Mesothelial cell of epicardium (in vitro differentiated cells): ENCODE measurements at regions not wholly inside any gene's neighbourhood (a gene's known extent, or its start where the extent isn't known, plus 50 kb on each side); places are given as distances from the start of the nearest gene placed in this dataset.

Experiments used
- DNase-seq, 2 experiments: peaks; one replicate each; pipeline ENCODE4 v3.0.0; 2021; ENCODE audit warnings: low spot score in 2 of 2; ENCODE audit not compliant: unreplicated experiment in 2 of 2
- H3K27ac Mint-ChIP-seq: 2 replicates; pipeline ENCODE4 v1.8.0; 2021; ENCODE audit warnings: mixed read lengths
- H3K27me3 Mint-ChIP-seq: 2 replicates; pipeline ENCODE4 v1.8.0; 2021; ENCODE audit warnings: low read depth, mixed read lengths
- H3K36me3 Mint-ChIP-seq: 2 replicates; pipeline ENCODE4 v1.8.0; 2021; ENCODE audit warnings: mixed read lengths
- H3K4me1 Mint-ChIP-seq: 2 replicates; pipeline ENCODE4 v1.8.0; 2021; ENCODE audit warnings: mixed read lengths
- H3K4me3 Mint-ChIP-seq: 2 replicates; pipeline ENCODE4 v1.8.0; 2021; ENCODE audit warnings: mild to moderate bottlenecking, moderate library complexity, mixed read lengths
- H3K9me3 Mint-ChIP-seq: 2 replicates; pipeline ENCODE4 v1.8.0; 2021; ENCODE audit warnings: mixed read lengths
- CTCF ChIP-seq: fragments of 200-600 bp; sonication (generic); IDR thresholded peaks from one replicate; pipeline ENCODE4 v1.5.0; 2021; ENCODE audit warnings: antibody characterized with exemption; ENCODE audit not compliant: unreplicated experiment

- H3K4me3 Mint-ChIP-seq, result no peak overlapping the region
- H3K9me3 Mint-ChIP-seq, result no peaks in the 10 kb centered on the region
- peaks cover 29% of the 10 kb centered on the region for H3K4me1 Mint-ChIP-seq
- DNase-seq, result no peak
- no peaks in the 10 kb centered on the region for H3K27me3 Mint-ChIP-seq
- no peaks in the 10 kb centered on the region for H3K36me3 Mint-ChIP-seq
- peak overlapping the region; percentile 100 for H3K27ac Mint-ChIP-seq
- TF ChIP-seq CTCF, result no peak
Observed at GRCh38 chr6:26193467-26194328, 106.5 kb downstream of the HFE start.

GRCh38 chr6:26194329-26194701, 107.1 kb downstream of the HFE start:
- H3K4me1 Mint-ChIP-seq, result peaks cover 24% of the 10 kb centered on the region
- no peak for TF ChIP-seq CTCF
- no peak for DNase-seq
- no peaks in the 10 kb centered on the region for H3K36me3 Mint-ChIP-seq
- peak overlapping the region; percentile 97 for H3K4me3 Mint-ChIP-seq
- peak overlapping the region; percentile 100 for H3K27ac Mint-ChIP-seq
- no peaks in the 10 kb centered on the region for H3K27me3 Mint-ChIP-seq
- no peaks in the 10 kb centered on the region for H3K9me3 Mint-ChIP-seq

- Mint-ChIP-seq H3K9me3 (no peaks in the 10 kb centered on the region), H3K4me1 (peaks cover 25% of the 10 kb centered on the region), H3K27me3 (no peaks in the 10 kb centered on the region), H3K4me3 (peak overlapping the region; percentile 97), H3K36me3 (no peaks in the 10 kb centered on the region), H3K27ac (peak overlapping the region; percentile 100)
- no peak for TF ChIP-seq CTCF
- DNase-seq, result no peak
Observed at GRCh38 chr6:26194816-26195375, 107.7 kb downstream of the HFE start.

GRCh38 chr6:26195376-26195923, 108.2 kb downstream of the HFE start:
- DNase-seq, result peak in 1 of 2 experiments; percentile 77
- Mint-ChIP-seq H3K27ac (peak overlapping the region; percentile 100), H3K4me3 (peak overlapping the region; percentile 97), H3K27me3 (no peaks in the 10 kb centered on the region), H3K4me1 (peaks cover 30% of the 10 kb centered on the region), H3K36me3 (no peaks in the 10 kb centered on the region), H3K9me3 (no peaks in the 10 kb centered on the region)
- TF ChIP-seq CTCF, result no peak

- no peaks in the 10 kb centered on the region for H3K36me3 Mint-ChIP-seq
- no peak for DNase-seq
- H3K4me1 Mint-ChIP-seq, result peaks cover 32% of the 10 kb centered on the region
- H3K9me3 Mint-ChIP-seq, result no peaks in the 10 kb centered on the region
- H3K4me3 Mint-ChIP-seq, result peak overlapping the region; percentile 97
- no peaks in the 10 kb centered on the region for H3K27me3 Mint-ChIP-seq
- TF ChIP-seq CTCF, result no peak
- peak overlapping the region; percentile 100 for H3K27ac Mint-ChIP-seq
Observed at GRCh38 chr6:26195924-26196845, 109.0 kb downstream of the HFE start.
